ENCODE measurements at regions not wholly inside any gene's neighbourhood (a gene's known extent, or its start where the extent isn't known, plus 50 kb on each side); places are given as distances from the start of the nearest gene placed in this dataset.

GRCh38 chr2:105179469-105180372 is 61.8 kb upstream of the GPR45 start:
- no peak overlapping the region for H3K4me3 ChIP-seq (ENCODE audit: low read length in 2 of 2)
- peaks cover 34 to 47% of the 10 kb centered on the region in 2 donors for H3K4me1 ChIP-seq (ENCODE audit: control insufficient read depth in 2 of 2, insufficient read depth in 2 of 2, low read length in 2 of 2)
- H3K36me3 ChIP-seq (ENCODE audit: control insufficient read depth in 2 of 2, insufficient read depth in 2 of 2, low read length in 2 of 2): no peaks in the 10 kb centered on the region
- no peaks in the 10 kb centered on the region for H3K9me3 ChIP-seq (ENCODE audit: control insufficient read depth in 2 of 2, low read length in 2 of 2)
- peak overlapping the region; percentile 77 to 84 for H3K27ac ChIP-seq (ENCODE audit: low read depth in 2 of 2, low read length in 2 of 2)
- H3K27me3 ChIP-seq (ENCODE audit: control insufficient read depth in 2 of 2, insufficient read depth in 2 of 2, low read length in 2 of 2): peaks cover 0 to 2% of the 10 kb centered on the region in 2 donors
- H3K9ac ChIP-seq (ENCODE audit: low read depth in 1 of 2, low read length in 2 of 2): no peak overlapping the region

- H3K27ac ChIP-seq (ENCODE audit: low read depth in 2 of 2, low read length in 2 of 2): peak overlapping the region; percentile 77 to 84
- H3K9ac ChIP-seq (ENCODE audit: low read depth in 1 of 2, low read length in 2 of 2): peak overlapping the region; percentile 41 to 42
- H3K36me3 ChIP-seq (ENCODE audit: control insufficient read depth in 2 of 2, insufficient read depth in 2 of 2, low read length in 2 of 2): no peaks in the 10 kb centered on the region
- H3K9me3 ChIP-seq (ENCODE audit: control insufficient read depth in 2 of 2, low read length in 2 of 2): no peaks in the 10 kb centered on the region
- H3K4me3 ChIP-seq (ENCODE audit: low read length in 2 of 2): peak overlapping the region in 1 of 2 donors; percentile 11
- H3K4me1 ChIP-seq (ENCODE audit: control insufficient read depth in 2 of 2, insufficient read depth in 2 of 2, low read length in 2 of 2): peaks cover 26 to 43% of the 10 kb centered on the region in 2 donors
- no peaks in the 10 kb centered on the region for H3K27me3 ChIP-seq (ENCODE audit: control insufficient read depth in 2 of 2, insufficient read depth in 2 of 2, low read length in 2 of 2)
These were observed 61.0 kb upstream of the GPR45 start for GRCh38 chr2:105180491-105180972.

- no peaks in the 10 kb centered on the region for H3K27me3 ChIP-seq (ENCODE audit: control insufficient read depth in 2 of 2, insufficient read depth in 2 of 2, low read length in 2 of 2)
- H3K9ac ChIP-seq (ENCODE audit: low read depth in 1 of 2, low read length in 2 of 2): peak overlapping the region; percentile 14 to 42
- no peaks in the 10 kb centered on the region for H3K36me3 ChIP-seq (ENCODE audit: control insufficient read depth in 2 of 2, insufficient read depth in 2 of 2, low read length in 2 of 2)
- peaks cover 18 to 35% of the 10 kb centered on the region in 2 donors for H3K4me1 ChIP-seq (ENCODE audit: control insufficient read depth in 2 of 2, insufficient read depth in 2 of 2, low read length in 2 of 2)
- no peaks in the 10 kb centered on the region for H3K9me3 ChIP-seq (ENCODE audit: control insufficient read depth in 2 of 2, low read length in 2 of 2)
- peak overlapping the region; percentile 77 to 84 for H3K27ac ChIP-seq (ENCODE audit: low read depth in 2 of 2, low read length in 2 of 2)
- peak overlapping the region in 1 of 2 donors; percentile 11 for H3K4me3 ChIP-seq (ENCODE audit: low read length in 2 of 2)
These were observed 60.3 kb upstream of the GPR45 start for GRCh38 chr2:105181282-105181681.

GRCh38 chr2:105183555-105184323 is 57.8 kb upstream of the GPR45 start:
- H3K4me3 ChIP-seq (ENCODE audit: low read length in 2 of 2): no peak overlapping the region
- H3K27me3 ChIP-seq (ENCODE audit: control insufficient read depth in 2 of 2, insufficient read depth in 2 of 2, low read length in 2 of 2): no peaks in the 10 kb centered on the region
- no peaks in the 10 kb centered on the region for H3K36me3 ChIP-seq (ENCODE audit: control insufficient read depth in 2 of 2, insufficient read depth in 2 of 2, low read length in 2 of 2)
- H3K9ac ChIP-seq (ENCODE audit: low read depth in 1 of 2, low read length in 2 of 2): no peak overlapping the region
- no peaks in the 10 kb centered on the region for H3K9me3 ChIP-seq (ENCODE audit: control insufficient read depth in 2 of 2, low read length in 2 of 2)
- peaks cover 17 to 28% of the 10 kb centered on the region in 2 donors for H3K4me1 ChIP-seq (ENCODE audit: control insufficient read depth in 2 of 2, insufficient read depth in 2 of 2, low read length in 2 of 2)
- peak overlapping the region; percentile 11 to 16 for H3K27ac ChIP-seq (ENCODE audit: low read depth in 2 of 2, low read length in 2 of 2)

- peak overlapping the region in 1 of 2 donors; percentile 31 for H3K4me3 ChIP-seq (ENCODE audit: low read length in 2 of 2)
- H3K27me3 ChIP-seq (ENCODE audit: control insufficient read depth in 2 of 2, insufficient read depth in 2 of 2, low read length in 2 of 2): no peaks in the 10 kb centered on the region
- H3K9ac ChIP-seq (ENCODE audit: low read depth in 1 of 2, low read length in 2 of 2): no peak overlapping the region
- peaks cover 17 to 28% of the 10 kb centered on the region in 2 donors for H3K4me1 ChIP-seq (ENCODE audit: control insufficient read depth in 2 of 2, insufficient read depth in 2 of 2, low read length in 2 of 2)
- H3K27ac ChIP-seq (ENCODE audit: low read depth in 2 of 2, low read length in 2 of 2): peak overlapping the region; percentile 11 to 45
- H3K36me3 ChIP-seq (ENCODE audit: control insufficient read depth in 2 of 2, insufficient read depth in 2 of 2, low read length in 2 of 2): no peaks in the 10 kb centered on the region
- no peaks in the 10 kb centered on the region for H3K9me3 ChIP-seq (ENCODE audit: control insufficient read depth in 2 of 2, low read length in 2 of 2)
These were observed 57.1 kb upstream of the GPR45 start for GRCh38 chr2:105184420-105184819.

GRCh38 chr2:105186967-105187498 is 54.5 kb upstream of the GPR45 start:
- Histone ChIP-seq H3K4me3 (ENCODE audit: low read length in 2 of 2) (no peak overlapping the region), H3K36me3 (ENCODE audit: control insufficient read depth in 2 of 2, insufficient read depth in 2 of 2, low read length in 2 of 2) (no peaks in the 10 kb centered on the region), H3K9ac (ENCODE audit: low read depth in 1 of 2, low read length in 2 of 2) (no peak overlapping the region), H3K9me3 (ENCODE audit: control insufficient read depth in 2 of 2, low read length in 2 of 2) (no peaks in the 10 kb centered on the region), H3K27me3 (ENCODE audit: control insufficient read depth in 2 of 2, insufficient read depth in 2 of 2, low read length in 2 of 2) (no peaks in the 10 kb centered on the region), H3K27ac (ENCODE audit: low read depth in 2 of 2, low read length in 2 of 2) (no peak overlapping the region), H3K4me1 (ENCODE audit: control insufficient read depth in 2 of 2, insufficient read depth in 2 of 2, low read length in 2 of 2) (peaks cover 3 to 6% of the 10 kb centered on the region in 2 donors)

- peaks cover 3 to 6% of the 10 kb centered on the region in 2 donors for H3K4me1 ChIP-seq (ENCODE audit: control insufficient read depth in 2 of 2, insufficient read depth in 2 of 2, low read length in 2 of 2)
- H3K27ac ChIP-seq (ENCODE audit: low read depth in 2 of 2, low read length in 2 of 2): no peak overlapping the region
- no peak overlapping the region for H3K9ac ChIP-seq (ENCODE audit: low read depth in 1 of 2, low read length in 2 of 2)
- H3K36me3 ChIP-seq (ENCODE audit: control insufficient read depth in 2 of 2, insufficient read depth in 2 of 2, low read length in 2 of 2): no peaks in the 10 kb centered on the region
- H3K27me3 ChIP-seq (ENCODE audit: control insufficient read depth in 2 of 2, insufficient read depth in 2 of 2, low read length in 2 of 2): no peaks in the 10 kb centered on the region
- no peaks in the 10 kb centered on the region for H3K9me3 ChIP-seq (ENCODE audit: control insufficient read depth in 2 of 2, low read length in 2 of 2)
- no peak overlapping the region for H3K4me3 ChIP-seq (ENCODE audit: low read length in 2 of 2)
These were observed 54.0 kb upstream of the GPR45 start for GRCh38 chr2:105187531-105187930.

GRCh38 chr2:105188343-105188742 is 53.2 kb upstream of the GPR45 start:
- Histone ChIP-seq H3K36me3 (ENCODE audit: control insufficient read depth in 2 of 2, insufficient read depth in 2 of 2, low read length in 2 of 2) (no peaks in the 10 kb centered on the region), H3K27me3 (ENCODE audit: control insufficient read depth in 2 of 2, insufficient read depth in 2 of 2, low read length in 2 of 2) (no peaks in the 10 kb centered on the region), H3K9ac (ENCODE audit: low read depth in 1 of 2, low read length in 2 of 2) (no peak overlapping the region), H3K27ac (ENCODE audit: low read depth in 2 of 2, low read length in 2 of 2) (no peak overlapping the region), H3K4me3 (ENCODE audit: low read length in 2 of 2) (no peak overlapping the region), H3K9me3 (ENCODE audit: control insufficient read depth in 2 of 2, low read length in 2 of 2) (no peaks in the 10 kb centered on the region), H3K4me1 (ENCODE audit: control insufficient read depth in 2 of 2, insufficient read depth in 2 of 2, low read length in 2 of 2) (peaks cover 3 to 6% of the 10 kb centered on the region in 2 donors)

Data from mucosa of rectum (tissue), 2 donors.